Parathyroid adenoma (tissue), 2 donors: ENCODE measurements at regions not wholly inside any gene's neighbourhood (a gene's known extent, or its start where the extent isn't known, plus 50 kb on each side); places are given as distances from the start of the nearest gene placed in this dataset.

Source experiments
- H2AFZ ChIP-seq: fragments of 300-600 bp; sonication (generic); one replicate; pipeline ENCODE4 v1.7.0; 2017; ENCODE audit warnings: antibody characterized with exemption, mild to moderate bottlenecking
- H3K27ac ChIP-seq: fragments of 300-600 bp; sonication (generic); one replicate; pipeline ENCODE4 v1.7.0; 2017
- H3K27me3 ChIP-seq: fragments of 300-600 bp; sonication (generic); one replicate; pipeline ENCODE4 v1.7.0; 2017; ENCODE audit warnings: low read length; ENCODE audit not compliant: control insufficient read depth, insufficient read depth
- H3K36me3 ChIP-seq: fragments of 300-600 bp; sonication (generic); one replicate; pipeline ENCODE4 v1.7.0; 2017; ENCODE audit warnings: low read length; ENCODE audit not compliant: control insufficient read depth, insufficient read depth
- H3K4me1 ChIP-seq: fragments of 300-600 bp; sonication (generic); one replicate; pipeline ENCODE4 v1.7.0; 2017; ENCODE audit warnings: control low read depth
- H3K4me2 ChIP-seq: fragments of 300-600 bp; sonication (generic); one replicate; pipeline ENCODE4 v1.7.0; 2017; ENCODE audit warnings: low read length
- H3K4me3 ChIP-seq: fragments of 300-600 bp; sonication (generic); one replicate; pipeline ENCODE4 v1.7.0; 2017; ENCODE audit warnings: low read depth, low read length
- H3K79me2 ChIP-seq: fragments of 300-600 bp; sonication (generic); one replicate; pipeline ENCODE4 v1.7.0; 2017; ENCODE audit warnings: control low read depth
- H3K9ac ChIP-seq: fragments of 300-600 bp; sonication (generic); one replicate; pipeline ENCODE4 v1.7.0; 2017; ENCODE audit warnings: mild to moderate bottlenecking
- H3K9me3 ChIP-seq: fragments of 300-600 bp; sonication (generic); one replicate; pipeline ENCODE4 v1.7.0; 2017; ENCODE audit warnings: low read length; ENCODE audit not compliant: control insufficient read depth
- CTCF ChIP-seq: fragments of 300-600 bp; sonication (generic); IDR thresholded peaks from one replicate; pipeline ENCODE4 v1.7.0; 2017; ENCODE audit warnings: antibody characterized with exemption, mild to moderate bottlenecking
- donor health status: primary hyperparathyroidism.

- Histone ChIP-seq H3K4me1 (no peaks in the 10 kb centered on the region), H3K79me2 (no peaks in the 10 kb centered on the region), H3K36me3 (no peaks in the 10 kb centered on the region), H3K27me3 (no peaks in the 10 kb centered on the region), H3K4me3 (no peak overlapping the region), H3K27ac (no peak overlapping the region), H3K4me2 (no peak overlapping the region), H3K9ac (no peak overlapping the region), H2AFZ (no peak overlapping the region), H3K9me3 (no peaks in the 10 kb centered on the region)
- no peak for TF ChIP-seq CTCF
Observed at GRCh38 chr6:92847988-92848387, 571.4 kb downstream of the EPHA7 start.

GRCh38 chr6:92840246-92840930 is 579.0 kb downstream of the EPHA7 start:
- Histone ChIP-seq H3K4me3 (no peak overlapping the region), H3K27ac (no peak overlapping the region), H2AFZ (no peak overlapping the region), H3K9ac (no peak overlapping the region), H3K9me3 (no peaks in the 10 kb centered on the region), H3K27me3 (no peaks in the 10 kb centered on the region), H3K4me1 (no peaks in the 10 kb centered on the region), H3K4me2 (no peak overlapping the region), H3K79me2 (no peaks in the 10 kb centered on the region), H3K36me3 (no peaks in the 10 kb centered on the region)
- no peak for TF ChIP-seq CTCF

GRCh38 chr6:92828788-92829187 is 590.6 kb downstream of the EPHA7 start:
- H3K9ac ChIP-seq: no peak overlapping the region
- no peaks in the 10 kb centered on the region for H3K79me2 ChIP-seq
- H3K4me2 ChIP-seq: no peak overlapping the region
- no peak for TF ChIP-seq CTCF
- H3K27ac ChIP-seq: no peak overlapping the region
- H3K4me3 ChIP-seq: no peak overlapping the region
- no peak overlapping the region for H2AFZ ChIP-seq
- H3K27me3 ChIP-seq: no peaks in the 10 kb centered on the region
- no peaks in the 10 kb centered on the region for H3K4me1 ChIP-seq
- H3K9me3 ChIP-seq: no peaks in the 10 kb centered on the region
- no peaks in the 10 kb centered on the region for H3K36me3 ChIP-seq

GRCh38 chr6:92827104-92827503 is 592.3 kb downstream of the EPHA7 start:
- H3K27ac ChIP-seq: no peak overlapping the region
- no peaks in the 10 kb centered on the region for H3K36me3 ChIP-seq
- no peaks in the 10 kb centered on the region for H3K4me1 ChIP-seq
- H3K4me3 ChIP-seq: no peak overlapping the region
- TF ChIP-seq CTCF: no peak
- H3K9ac ChIP-seq: no peak overlapping the region
- no peak overlapping the region for H3K4me2 ChIP-seq
- H3K27me3 ChIP-seq: no peaks in the 10 kb centered on the region
- no peak overlapping the region for H2AFZ ChIP-seq
- no peaks in the 10 kb centered on the region for H3K79me2 ChIP-seq
- H3K9me3 ChIP-seq: no peaks in the 10 kb centered on the region

- TF ChIP-seq CTCF: no peak
- Histone ChIP-seq H3K9ac (no peak overlapping the region), H3K27me3 (no peaks in the 10 kb centered on the region), H3K79me2 (no peaks in the 10 kb centered on the region), H3K27ac (no peak overlapping the region), H3K4me3 (no peak overlapping the region), H3K9me3 (no peaks in the 10 kb centered on the region), H3K36me3 (no peaks in the 10 kb centered on the region), H3K4me2 (no peak overlapping the region), H2AFZ (no peak overlapping the region), H3K4me1 (no peaks in the 10 kb centered on the region)
Observed at GRCh38 chr6:92826633-92827032, 592.7 kb downstream of the EPHA7 start.
